Neural progenitor cell (in vitro differentiated cells): ENCODE measurements at regions not wholly inside any gene's neighbourhood (a gene's known extent, or its start where the extent isn't known, plus 50 kb on each side); places are given as distances from the start of the nearest gene placed in this dataset.

Experiments used
- DNase-seq: peaks from one replicate; pipeline ENCODE4 v3.0.0-alpha.2; 2016; ENCODE audit warnings: low spot score
- H2AFZ ChIP-seq: fragments of 200-600 bp; sonication (generic); replicated peaks from 2 replicates; pipeline ENCODE4 v1.6.1; 2016; ENCODE audit warnings: antibody characterized with exemption
- H3F3A ChIP-seq: fragments of 200-600 bp; sonication (generic); 2 replicates; pipeline ENCODE4 v1.6.1; 2016; ENCODE audit warnings: antibody characterized with exemption, low read depth
- H3K27ac ChIP-seq: fragments of 200-600 bp; sonication (generic); 2 replicates; pipeline ENCODE4 v1.5.1; 2016; ENCODE audit warnings: mild to moderate bottlenecking
- H3K27me3 ChIP-seq: fragments of 200-600 bp; sonication (generic); 2 replicates; pipeline ENCODE4 v1.6.1; 2016; ENCODE audit warnings: mild to moderate bottlenecking, moderate library complexity
- H3K36me3 ChIP-seq: fragments of 200-600 bp; sonication (generic); 2 replicates; pipeline ENCODE4 v1.5.1; 2016
- H3K4me1 ChIP-seq: fragments of 200-600 bp; sonication (generic); 2 replicates; pipeline ENCODE4 v1.6.1; 2016; ENCODE audit warnings: mixed run types
- H3K4me2 ChIP-seq: fragments of 200-600 bp; sonication (generic); 2 replicates; pipeline ENCODE4 v1.6.1; 2016
- H3K4me3 ChIP-seq: fragments of 200-600 bp; sonication (generic); 2 replicates; pipeline ENCODE4 v1.5.1; 2016
- H3K79me2 ChIP-seq: fragments of 200-600 bp; sonication (generic); 2 replicates; pipeline ENCODE4 v1.6.1; 2016; ENCODE audit warnings: low read depth
- H3K9ac ChIP-seq: fragments of 200-600 bp; sonication (generic); 2 replicates; pipeline ENCODE4 v1.6.1; 2016
- H3K9me3 ChIP-seq: fragments of 200-600 bp; sonication (generic); 2 replicates; pipeline ENCODE4 v1.5.1; 2016; ENCODE audit warnings: low read depth
- H4K20me1 ChIP-seq: fragments of 200-600 bp; sonication (generic); 2 replicates; pipeline ENCODE4 v1.6.1; 2016; ENCODE audit warnings: low read depth
- H3K27ac Mint-ChIP-seq: 3 replicates; pipeline ENCODE4 v1.8.0; 2021; ENCODE audit warnings: mixed read lengths
- H3K27me3 Mint-ChIP-seq: 2 replicates; pipeline ENCODE4 v1.8.0; 2022; ENCODE audit warnings: low read depth, mild to moderate bottlenecking, inconsistent platforms, moderate library complexity, mixed read lengths; ENCODE audit not compliant: insufficient read depth
- H3K36me3 Mint-ChIP-seq: 3 replicates; pipeline ENCODE4 v1.8.0; 2021; ENCODE audit warnings: mixed read lengths
- H3K4me1 Mint-ChIP-seq: 3 replicates; pipeline ENCODE4 v1.8.0; 2021; ENCODE audit warnings: mixed read lengths
- H3K4me3 Mint-ChIP-seq: 3 replicates; pipeline ENCODE4 v1.8.0; 2021; ENCODE audit warnings: mild to moderate bottlenecking, moderate library complexity, mixed read lengths
- H3K9me3 Mint-ChIP-seq: 3 replicates; pipeline ENCODE4 v1.8.0; 2020; ENCODE audit warnings: mixed read lengths
- EZH2 ChIP-seq: fragments of 200-600 bp; sonication (generic); IDR thresholded peaks from 2 replicates; pipeline ENCODE4 v1.6.1; 2017; ENCODE audit warnings: antibody characterized with exemption, mild to moderate bottlenecking, moderate library complexity
- EZH2phosphoT487 ChIP-seq: fragments of 200-600 bp; sonication (generic); IDR thresholded peaks from 2 replicates; pipeline ENCODE4 v1.6.1; 2017; ENCODE audit warnings: antibody characterized with exemption
- TF ChIP-seq, protein P1 (sequence below): fragments of 200-600 bp; sonication (generic); IDR thresholded peaks from 2 replicates; pipeline ENCODE4 v1.5.1; 2017; ENCODE audit warnings: antibody characterized with exemption, mild to moderate bottlenecking

DNA sequence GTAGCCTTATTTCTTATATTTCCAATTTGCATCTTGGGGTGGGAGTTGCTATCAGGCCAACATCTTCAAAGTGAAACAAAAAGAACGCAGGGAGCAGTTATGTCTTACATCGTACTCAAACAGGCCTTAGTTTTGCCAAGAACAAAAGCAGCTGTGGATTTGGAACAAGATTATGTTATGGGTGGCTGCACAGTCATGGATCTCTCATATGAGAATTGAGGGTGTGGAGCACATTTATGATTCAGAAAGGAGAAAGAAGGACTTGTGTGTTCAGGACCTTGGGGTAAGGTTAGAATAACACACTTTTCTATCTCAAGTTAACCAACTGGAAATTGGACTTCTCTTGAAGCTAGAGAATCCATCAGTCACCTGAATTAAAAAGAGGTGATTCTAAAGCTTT lies 259.9 kb downstream of the FOXA2 start:
- Histone ChIP-seq H2AFZ (no peak overlapping the region), H3K36me3 (no peaks in the 10 kb centered on the region), H3K4me1 (no peaks in the 10 kb centered on the region), H3K4me2 (no peak overlapping the region), H3K9ac (no peak overlapping the region), H3K4me3 (no peak overlapping the region), H3K9me3 (no peaks in the 10 kb centered on the region), H3K79me2 (no peaks in the 10 kb centered on the region), H3K27me3 (peaks cover 59% of the 10 kb centered on the region), H4K20me1 (no peaks in the 10 kb centered on the region), H3F3A (no peaks in the 10 kb centered on the region), H3K27ac (no peak overlapping the region)
- H3K36me3 Mint-ChIP-seq = no peaks in the 10 kb centered on the region
- no peaks in the 10 kb centered on the region for H3K27me3 Mint-ChIP-seq
- no peak for TF ChIP-seq EZH2phosphoT487
- TF ChIP-seq, protein P1, sequence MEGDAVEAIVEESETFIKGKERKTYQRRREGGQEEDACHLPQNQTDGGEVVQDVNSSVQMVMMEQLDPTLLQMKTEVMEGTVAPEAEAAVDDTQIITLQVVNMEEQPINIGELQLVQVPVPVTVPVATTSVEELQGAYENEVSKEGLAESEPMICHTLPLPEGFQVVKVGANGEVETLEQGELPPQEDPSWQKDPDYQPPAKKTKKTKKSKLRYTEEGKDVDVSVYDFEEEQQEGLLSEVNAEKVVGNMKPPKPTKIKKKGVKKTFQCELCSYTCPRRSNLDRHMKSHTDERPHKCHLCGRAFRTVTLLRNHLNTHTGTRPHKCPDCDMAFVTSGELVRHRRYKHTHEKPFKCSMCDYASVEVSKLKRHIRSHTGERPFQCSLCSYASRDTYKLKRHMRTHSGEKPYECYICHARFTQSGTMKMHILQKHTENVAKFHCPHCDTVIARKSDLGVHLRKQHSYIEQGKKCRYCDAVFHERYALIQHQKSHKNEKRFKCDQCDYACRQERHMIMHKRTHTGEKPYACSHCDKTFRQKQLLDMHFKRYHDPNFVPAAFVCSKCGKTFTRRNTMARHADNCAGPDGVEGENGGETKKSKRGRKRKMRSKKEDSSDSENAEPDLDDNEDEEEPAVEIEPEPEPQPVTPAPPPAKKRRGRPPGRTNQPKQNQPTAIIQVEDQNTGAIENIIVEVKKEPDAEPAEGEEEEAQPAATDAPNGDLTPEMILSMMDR = no peak
- TF ChIP-seq EZH2 = no peak
- DNase-seq = no peak
- H3K9me3 Mint-ChIP-seq = no peaks in the 10 kb centered on the region
- H3K4me3 Mint-ChIP-seq = no peak overlapping the region
- H3K27ac Mint-ChIP-seq = no peak overlapping the region
- H3K4me1 Mint-ChIP-seq = no peaks in the 10 kb centered on the region

DNA sequence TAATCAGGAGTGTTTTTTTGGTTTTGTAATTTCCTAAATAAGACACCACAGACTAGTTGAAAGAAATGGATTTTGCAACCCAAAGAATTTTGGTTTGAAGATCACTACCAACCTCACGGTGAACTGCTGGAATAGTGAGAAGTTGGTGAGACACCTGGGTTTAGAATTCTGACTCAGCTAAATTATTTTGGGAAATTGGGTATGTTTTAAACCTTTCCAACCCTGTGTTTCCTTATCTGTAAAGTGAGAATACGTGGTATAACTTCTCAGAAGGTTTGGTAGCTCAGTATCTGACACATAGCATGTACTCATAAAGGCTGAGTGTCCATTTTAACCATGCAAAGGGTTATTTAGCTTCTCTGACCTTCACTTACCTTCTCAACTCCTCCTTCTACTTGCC lies 261.9 kb downstream of the FOXA2 start:
- no peak for DNase-seq
- H3K27me3 ChIP-seq = peaks cover 44% of the 10 kb centered on the region
- H3K9me3 Mint-ChIP-seq = no peaks in the 10 kb centered on the region
- no peak overlapping the region for H3K4me3 ChIP-seq
- no peaks in the 10 kb centered on the region for H3K36me3 Mint-ChIP-seq
- H3K36me3 ChIP-seq = no peaks in the 10 kb centered on the region
- no peak overlapping the region for H3K4me2 ChIP-seq
- H3K9me3 ChIP-seq = no peaks in the 10 kb centered on the region
- H3K27ac ChIP-seq = no peak overlapping the region
- H3K4me1 ChIP-seq = no peaks in the 10 kb centered on the region
- no peaks in the 10 kb centered on the region for H3F3A ChIP-seq
- H2AFZ ChIP-seq = no peak overlapping the region
- no peaks in the 10 kb centered on the region for H3K4me1 Mint-ChIP-seq
- no peaks in the 10 kb centered on the region for H3K79me2 ChIP-seq
- no peak overlapping the region for H3K9ac ChIP-seq
- no peak overlapping the region for H3K4me3 Mint-ChIP-seq
- TF ChIP-seq, protein P1 = no peak
- no peak for TF ChIP-seq EZH2
- TF ChIP-seq EZH2phosphoT487 = no peak
- H4K20me1 ChIP-seq = no peaks in the 10 kb centered on the region
- H3K27ac Mint-ChIP-seq = no peak overlapping the region
- peaks cover 5% of the 10 kb centered on the region for H3K27me3 Mint-ChIP-seq

DNA sequence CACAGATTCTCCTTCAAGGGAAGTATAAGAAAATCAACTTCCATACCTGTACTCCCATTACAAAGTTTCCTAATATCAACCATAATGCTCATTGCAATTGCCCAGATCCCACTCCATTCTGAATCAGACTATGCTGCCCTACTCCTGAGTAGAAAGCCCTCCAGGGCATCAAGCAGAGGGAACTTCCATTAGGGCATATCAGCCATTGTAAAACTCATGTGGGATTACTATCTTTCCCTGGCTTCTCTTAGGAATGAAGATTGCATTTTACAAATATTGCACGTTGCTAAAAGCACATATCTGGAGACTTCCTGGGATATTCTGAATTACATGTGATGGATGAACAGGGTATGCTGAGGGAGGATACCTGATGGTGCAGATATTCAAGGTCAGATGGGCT lies 263.2 kb downstream of the FOXA2 start:
- DNase-seq = no peak
- Histone ChIP-seq H3K4me2 (no peak overlapping the region), H3K27me3 (peaks cover 36% of the 10 kb centered on the region), H3K9ac (no peak overlapping the region), H3K4me1 (no peaks in the 10 kb centered on the region), H3K79me2 (no peaks in the 10 kb centered on the region), H3F3A (no peaks in the 10 kb centered on the region), H3K9me3 (no peaks in the 10 kb centered on the region), H4K20me1 (no peaks in the 10 kb centered on the region), H2AFZ (no peak overlapping the region), H3K4me3 (no peak overlapping the region), H3K27ac (no peak overlapping the region), H3K36me3 (no peaks in the 10 kb centered on the region)
- Mint-ChIP-seq H3K36me3 (no peaks in the 10 kb centered on the region), H3K4me3 (no peak overlapping the region), H3K9me3 (no peaks in the 10 kb centered on the region), H3K27ac (no peak overlapping the region), H3K4me1 (no peaks in the 10 kb centered on the region), H3K27me3 (peaks cover 5% of the 10 kb centered on the region)
- no peak for TF ChIP-seq EZH2phosphoT487
- TF ChIP-seq, protein P1 = no peak
